Stimulated activated CD4-positive, alpha-beta T cell treated with anti-CD3 and anti-CD28 coated beads, Interleukin-1b, Interleukin-23, amount 100 ng/mL, for 1 hour (primary cell): ENCODE measurements at regions not wholly inside any gene's neighbourhood (a gene's known extent, or its start where the extent isn't known, plus 50 kb on each side); places are given as distances from the start of the nearest gene placed in this dataset.

Experiments used
- DNase-seq, 2 donors: peaks; one replicate each; pipeline ENCODE4 v3.0.0-alpha.2; 2020; ENCODE audit warnings: low read depth in 2 of 2

- no peak for DNase-seq
Measured at GRCh38 chr16:47971225-47971624, 184.6 kb downstream of the ABCC12 start.

GRCh38 chr16:47970291-47970931 is 185.4 kb downstream of the ABCC12 start:
- no peak for DNase-seq

- no peak for DNase-seq
Measured at GRCh38 chr16:47967374-47967773, 188.4 kb downstream of the ABCC12 start.

- no peak for DNase-seq
Measured at GRCh38 chr16:47966325-47966724, 189.5 kb downstream of the ABCC12 start.

- no peak for DNase-seq
Measured at GRCh38 chr16:47965439-47965838, 190.4 kb downstream of the ABCC12 start.

GRCh38 chr16:47958726-47959125 is 197.1 kb downstream of the ABCC12 start:
- no peak for DNase-seq

GRCh38 chr16:47956916-47957315 is 198.9 kb downstream of the ABCC12 start:
- DNase-seq = no peak

- no peak for DNase-seq
Measured at GRCh38 chr16:47949714-47950113, 206.1 kb downstream of the ABCC12 start.

- DNase-seq = no peak
Measured at GRCh38 chr16:47949276-47949675, 206.5 kb downstream of the ABCC12 start.

GRCh38 chr16:47947723-47948122 is 208.1 kb downstream of the ABCC12 start:
- DNase-seq = no peak

GRCh38 chr16:47946092-47946491 is 209.7 kb downstream of the ABCC12 start:
- no peak for DNase-seq

GRCh38 chr16:47944589-47944988 is 211.2 kb downstream of the ABCC12 start:
- no peak for DNase-seq

- no peak for DNase-seq
Measured at GRCh38 chr16:47943235-47943634, 212.6 kb downstream of the ABCC12 start.

GRCh38 chr16:47940466-47940865 is 215.3 kb downstream of the ABCC12 start:
- no peak for DNase-seq

- no peak for DNase-seq
Measured at GRCh38 chr16:47939680-47940079, 216.1 kb downstream of the ABCC12 start.

GRCh38 chr16:47938272-47938671 is 217.5 kb downstream of the ABCC12 start:
- DNase-seq = no peak

- no peak for DNase-seq
Measured at GRCh38 chr16:47928008-47928407, 227.8 kb downstream of the ABCC12 start.

- no peak for DNase-seq
Measured at GRCh38 chr16:47927330-47927729, 228.5 kb downstream of the ABCC12 start.

- no peak for DNase-seq
Measured at GRCh38 chr16:47925811-47926460, 229.9 kb downstream of the ABCC12 start.

GRCh38 chr16:47924950-47925349 is 230.8 kb downstream of the ABCC12 start:
- DNase-seq = no peak

GRCh38 chr16:47921535-47921934 is 234.3 kb downstream of the ABCC12 start:
- DNase-seq = no peak

GRCh38 chr16:47920709-47921108 is 235.1 kb downstream of the ABCC12 start:
- no peak for DNase-seq

GRCh38 chr16:47917118-47917517 is 238.7 kb downstream of the ABCC12 start:
- no peak for DNase-seq

GRCh38 chr16:47916266-47916665 is 239.5 kb downstream of the ABCC12 start:
- no peak for DNase-seq
